HG03025 (cell line): ENCODE measurements at regions not wholly inside any gene's neighbourhood (a gene's known extent, or its start where the extent isn't known, plus 50 kb on each side); places are given as distances from the start of the nearest gene placed in this dataset.

ENCODE experiments used
- ATAC-seq: cut with Tn5 transposase; IDR thresholded peaks from one replicate; pipeline ENCODE4 v1.9.1; 2021; ENCODE audit warnings: mild to moderate bottlenecking, moderate library complexity; ENCODE audit not compliant: unreplicated experiment, low FRiP score

- ATAC-seq: no peak
Measured at GRCh38 chr11:92735039-92735438, 234.4 kb upstream of the MTNR1B start.

GRCh38 chr11:92738276-92738675 is 231.2 kb upstream of the MTNR1B start:
- no peak for ATAC-seq

- ATAC-seq: no peak
Measured at GRCh38 chr11:92739041-92739440, 230.4 kb upstream of the MTNR1B start.

GRCh38 chr11:92739491-92739890 is 230.0 kb upstream of the MTNR1B start:
- ATAC-seq: no peak

- ATAC-seq: no peak
Measured at GRCh38 chr11:92740276-92740675, 229.2 kb upstream of the MTNR1B start.

- ATAC-seq: no peak
Measured at GRCh38 chr11:92744929-92745585, 224.4 kb upstream of the MTNR1B start.

- ATAC-seq: no peak
Measured at GRCh38 chr11:92750794-92751193, 218.7 kb upstream of the MTNR1B start.

GRCh38 chr11:92751594-92751993 is 217.9 kb upstream of the MTNR1B start:
- no peak for ATAC-seq

- no peak for ATAC-seq
Measured at GRCh38 chr11:92752122-92752521, 217.3 kb upstream of the MTNR1B start.

GRCh38 chr11:92753161-92753560 is 216.3 kb upstream of the MTNR1B start:
- ATAC-seq: no peak

GRCh38 chr11:92758241-92758780 is 211.1 kb upstream of the MTNR1B start:
- no peak for ATAC-seq

- no peak for ATAC-seq
Measured at GRCh38 chr11:92759571-92760214, 209.8 kb upstream of the MTNR1B start.

- ATAC-seq: no peak
Measured at GRCh38 chr11:92762121-92762540, 207.3 kb upstream of the MTNR1B start.

- no peak for ATAC-seq
Measured at GRCh38 chr11:92763336-92763735, 206.1 kb upstream of the MTNR1B start.

GRCh38 chr11:92764128-92764527 is 205.3 kb upstream of the MTNR1B start:
- no peak for ATAC-seq

- no peak for ATAC-seq
Measured at GRCh38 chr11:92765082-92765840, 204.2 kb upstream of the MTNR1B start.

- no peak for ATAC-seq
Measured at GRCh38 chr11:92765965-92766371, 203.5 kb upstream of the MTNR1B start.

GRCh38 chr11:92766698-92767097 is 202.8 kb upstream of the MTNR1B start:
- no peak for ATAC-seq

- no peak for ATAC-seq
Measured at GRCh38 chr11:92767416-92767815, 202.0 kb upstream of the MTNR1B start.

- no peak for ATAC-seq
Measured at GRCh38 chr11:92768121-92768840, 201.2 kb upstream of the MTNR1B start.

GRCh38 chr11:92769112-92769511 is 200.3 kb upstream of the MTNR1B start:
- ATAC-seq: no peak
